GM18870 (cell line): ENCODE measurements at regions not wholly inside any gene's neighbourhood (a gene's known extent, or its start where the extent isn't known, plus 50 kb on each side); places are given as distances from the start of the nearest gene placed in this dataset.
"Not testable (repeated sequence)": the region's sequence is repeated elsewhere in the genome, so short reads cannot be mapped to it uniquely, and the experiment has no call there.

Experiments used
- ATAC-seq: cut with Tn5 transposase; IDR thresholded peaks from one replicate; pipeline ENCODE4 v1.9.1; 2021; ENCODE audit warnings: moderate library complexity; ENCODE audit not compliant: unreplicated experiment

- ATAC-seq: no peak
These were observed 653.5 kb downstream of the FAM181B start for GRCh38 chr11:82080160-82080559.

- no peak for ATAC-seq
These were observed 657.5 kb downstream of the FAM181B start for GRCh38 chr11:82076126-82076525.

GRCh38 chr11:82059505-82059904 lies 674.2 kb downstream of the FAM181B start:
- no peak for ATAC-seq

GRCh38 chr11:82056450-82056849 lies 677.2 kb downstream of the FAM181B start:
- no peak for ATAC-seq

- no peak for ATAC-seq
These were observed 684.5 kb downstream of the FAM181B start for GRCh38 chr11:82049199-82049598.

- ATAC-seq: no peak
These were observed 686.5 kb downstream of the FAM181B start for GRCh38 chr11:82047200-82047599.

GRCh38 chr11:82046778-82047177 lies 686.9 kb downstream of the FAM181B start:
- ATAC-seq: no peak

- ATAC-seq: no peak
These were observed 687.8 kb downstream of the FAM181B start for GRCh38 chr11:82045748-82046457.

GRCh38 chr11:82043316-82043715 lies 690.3 kb downstream of the FAM181B start:
- ATAC-seq: no peak

- ATAC-seq: no peak
These were observed 691.9 kb downstream of the FAM181B start for GRCh38 chr11:82041764-82042163.

GRCh38 chr11:82038154-82038553 lies 695.5 kb downstream of the FAM181B start:
- ATAC-seq: no peak

- ATAC-seq: no peak
These were observed 699.1 kb downstream of the FAM181B start for GRCh38 chr11:82034527-82034926.

GRCh38 chr11:82027335-82027734 lies 706.3 kb downstream of the FAM181B start:
- ATAC-seq: not testable (repeated sequence)

- no peak for ATAC-seq
These were observed 708.9 kb downstream of the FAM181B start for GRCh38 chr11:82024760-82025159.

GRCh38 chr11:82012276-82012675 lies 721.4 kb downstream of the FAM181B start:
- no peak for ATAC-seq

GRCh38 chr11:82009133-82009532 lies 724.5 kb downstream of the FAM181B start:
- no peak for ATAC-seq

GRCh38 chr11:82007521-82007920 lies 726.1 kb downstream of the FAM181B start:
- ATAC-seq: no peak

- no peak for ATAC-seq
These were observed 729.0 kb downstream of the FAM181B start for GRCh38 chr11:82004537-82005213.

GRCh38 chr11:82003671-82004515 lies 729.8 kb downstream of the FAM181B start:
- no peak for ATAC-seq

GRCh38 chr11:82003024-82003423 lies 730.6 kb downstream of the FAM181B start:
- no peak for ATAC-seq

GRCh38 chr11:81995889-81996288 lies 737.8 kb downstream of the FAM181B start:
- ATAC-seq: no peak

- no peak for ATAC-seq
These were observed 739.9 kb downstream of the FAM181B start for GRCh38 chr11:81993755-81994154.
